NCI-H526 (cell line): ENCODE measurements at regions not wholly inside any gene's neighbourhood (a gene's known extent, or its start where the extent isn't known, plus 50 kb on each side); places are given as distances from the start of the nearest gene placed in this dataset.

ENCODE experiments used
- DNase-seq, 2 experiments: peaks; one replicate each; lab custom pipeline; 2025; lab: John Stamatoyannopoulos, UW

GRCh38 chr10:91691981-91692380 is 59.1 kb upstream of the PPP1R3C start:
- DNase-seq = no peak

DNA sequence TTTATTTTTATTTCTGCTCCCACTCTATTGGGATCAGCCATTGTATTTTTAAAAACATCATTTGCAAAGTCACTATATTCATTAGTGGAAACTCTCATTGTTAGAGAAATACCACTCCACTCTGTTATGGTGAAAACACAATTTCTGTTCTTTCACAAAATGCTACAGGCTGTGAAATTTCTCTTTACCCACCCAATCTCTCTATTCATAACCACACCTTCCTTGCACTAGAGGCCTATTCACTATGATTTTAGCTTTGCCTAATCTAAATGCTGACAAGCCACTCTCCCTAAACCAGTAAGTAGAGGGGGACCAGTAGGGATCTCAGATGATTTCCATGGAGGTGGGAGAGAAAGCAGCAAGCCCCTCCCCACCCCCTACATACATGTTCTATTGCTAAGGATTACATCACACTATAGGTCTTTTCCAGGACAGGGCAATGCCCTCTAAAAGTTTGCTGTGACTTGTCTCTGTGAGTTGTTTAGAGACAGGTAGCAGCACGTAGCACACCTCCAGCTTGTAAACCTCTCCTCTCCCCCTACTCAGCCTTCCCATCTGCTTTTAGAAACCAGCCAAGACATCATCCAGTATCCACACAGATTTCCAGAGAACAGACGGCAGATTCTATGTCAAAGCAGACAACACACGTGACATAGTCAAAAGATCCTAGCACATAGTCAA is 58.3 kb upstream of the PPP1R3C start:
- DNase-seq = no peak

- DNase-seq = no peak
These were observed 57.5 kb upstream of the PPP1R3C start for GRCh38 chr10:91690412-91690811.

GRCh38 chr10:91689731-91690168 is 56.9 kb upstream of the PPP1R3C start:
- DNase-seq = no peak

DNA sequence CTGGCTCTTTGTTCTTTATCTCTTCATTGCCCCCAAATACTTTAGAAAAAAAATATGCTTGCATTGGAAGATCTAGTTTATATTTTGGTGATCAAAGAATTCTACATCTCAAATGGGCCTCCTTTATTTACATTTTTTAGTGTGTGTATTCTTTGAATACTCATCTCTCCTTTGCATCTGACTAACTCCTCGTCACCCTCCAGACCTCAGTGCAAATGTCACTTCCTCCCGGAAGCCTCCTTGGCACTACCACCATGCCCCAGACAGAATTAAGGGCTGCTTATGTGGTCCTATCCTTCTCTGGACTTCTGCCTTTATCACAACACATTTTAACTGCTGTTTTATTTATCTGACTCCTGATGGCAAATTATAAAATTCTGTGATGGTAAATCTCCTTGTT is 52.0 kb upstream of the PPP1R3C start:
- no peak for DNase-seq

- DNase-seq = no peak
These were observed 51.1 kb upstream of the PPP1R3C start for GRCh38 chr10:91683975-91684374.

- no peak for DNase-seq
These were observed 50.0 kb upstream of the PPP1R3C start for GRCh38 chr10:91682912-91683311.
